ENCODE measurements at regions not wholly inside any gene's neighbourhood (a gene's known extent, or its start where the extent isn't known, plus 50 kb on each side); places are given as distances from the start of the nearest gene placed in this dataset.
"Not testable (repeated sequence)": the region's sequence is repeated elsewhere in the genome, so short reads cannot be mapped to it uniquely, and the experiment has no call there.

DNA sequence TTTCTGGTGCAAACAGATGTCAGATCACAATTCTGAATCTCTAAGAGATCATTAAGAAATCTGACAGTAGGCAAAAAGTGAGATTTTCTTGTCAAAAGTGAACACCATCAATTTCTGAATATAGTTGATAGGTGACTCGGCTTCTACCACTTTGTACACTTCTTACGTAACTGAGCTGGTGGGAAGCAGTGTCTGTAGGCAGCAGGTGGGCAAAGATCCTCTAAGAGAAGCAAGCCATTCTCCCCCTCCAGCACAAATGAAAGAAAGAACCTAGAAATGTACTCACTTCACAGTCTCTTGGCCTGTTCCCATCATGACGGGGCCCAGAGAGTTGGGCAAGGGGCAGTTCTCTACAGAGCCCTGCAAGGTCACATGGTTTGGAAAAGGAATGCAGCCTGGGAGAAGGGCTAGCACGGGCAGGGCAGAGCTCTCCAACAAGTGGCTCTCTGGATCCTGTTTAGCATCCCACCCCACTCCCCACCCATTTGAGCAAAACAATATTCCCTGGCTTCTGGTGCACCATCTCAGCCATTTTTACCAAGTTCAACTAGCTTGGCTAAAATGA lies 412.6 kb downstream of the LTN1 start:
- DNase-seq = no peak

DNA sequence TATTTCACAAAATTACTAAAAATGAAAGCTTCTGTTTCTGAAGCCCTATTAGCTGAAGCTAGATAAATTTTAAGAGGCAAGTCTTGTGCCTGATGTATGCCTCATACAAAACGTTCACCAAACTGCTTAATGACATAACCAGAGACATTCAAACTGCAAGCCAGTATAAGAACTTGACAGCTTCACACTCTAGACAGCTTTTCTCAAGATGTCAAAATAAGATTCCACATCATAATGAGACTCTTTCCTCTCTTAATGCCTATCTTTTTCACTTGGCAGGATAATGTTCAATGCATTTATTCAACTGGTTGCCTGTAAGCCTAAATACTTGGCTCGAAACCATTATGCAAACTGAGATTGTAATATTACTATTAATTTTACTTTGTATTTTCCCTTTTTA lies 424.0 kb downstream of the LTN1 start:
- DNase-seq = no peak

DNA sequence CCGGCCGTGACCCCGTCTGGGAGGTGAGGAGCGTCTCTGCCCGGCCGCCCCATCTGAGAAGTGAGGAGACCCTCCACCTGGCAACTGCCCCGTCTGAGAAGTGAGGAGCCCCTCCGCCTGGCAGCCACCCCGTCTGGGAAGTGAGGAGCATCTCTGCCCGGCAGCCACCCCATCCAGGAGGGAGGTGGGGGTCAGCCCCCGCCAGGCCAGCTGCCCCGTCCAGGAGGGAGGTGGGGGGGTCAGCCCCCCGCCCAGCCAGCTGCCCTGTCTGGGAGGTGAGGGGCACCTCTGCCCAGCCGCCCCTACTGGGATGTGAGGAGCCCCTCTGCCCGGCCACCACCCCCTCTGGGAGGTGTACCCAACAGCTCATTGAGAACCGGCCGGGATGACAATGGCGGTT lies 428.7 kb downstream of the LTN1 start:
- not testable (repeated sequence) for DNase-seq

DNA sequence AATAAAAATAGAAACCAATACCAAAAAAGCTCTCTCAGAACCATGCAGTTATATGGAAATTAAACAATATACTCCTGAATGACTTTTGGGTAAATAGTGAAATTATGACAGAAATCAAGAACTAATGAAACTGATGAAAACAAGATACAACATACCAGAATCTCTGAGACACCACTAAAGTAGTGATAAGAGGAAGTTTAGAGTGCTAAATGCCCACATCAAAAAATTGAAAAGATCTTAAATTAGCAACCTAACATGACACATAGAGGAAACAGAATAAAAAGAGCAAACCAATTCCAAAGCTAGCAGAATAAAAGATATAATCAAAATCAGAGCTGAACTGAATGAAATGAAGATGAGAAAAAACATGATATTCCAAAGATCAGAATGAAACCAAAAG lies 430.9 kb downstream of the LTN1 start:
- DNase-seq = no peak

DNA sequence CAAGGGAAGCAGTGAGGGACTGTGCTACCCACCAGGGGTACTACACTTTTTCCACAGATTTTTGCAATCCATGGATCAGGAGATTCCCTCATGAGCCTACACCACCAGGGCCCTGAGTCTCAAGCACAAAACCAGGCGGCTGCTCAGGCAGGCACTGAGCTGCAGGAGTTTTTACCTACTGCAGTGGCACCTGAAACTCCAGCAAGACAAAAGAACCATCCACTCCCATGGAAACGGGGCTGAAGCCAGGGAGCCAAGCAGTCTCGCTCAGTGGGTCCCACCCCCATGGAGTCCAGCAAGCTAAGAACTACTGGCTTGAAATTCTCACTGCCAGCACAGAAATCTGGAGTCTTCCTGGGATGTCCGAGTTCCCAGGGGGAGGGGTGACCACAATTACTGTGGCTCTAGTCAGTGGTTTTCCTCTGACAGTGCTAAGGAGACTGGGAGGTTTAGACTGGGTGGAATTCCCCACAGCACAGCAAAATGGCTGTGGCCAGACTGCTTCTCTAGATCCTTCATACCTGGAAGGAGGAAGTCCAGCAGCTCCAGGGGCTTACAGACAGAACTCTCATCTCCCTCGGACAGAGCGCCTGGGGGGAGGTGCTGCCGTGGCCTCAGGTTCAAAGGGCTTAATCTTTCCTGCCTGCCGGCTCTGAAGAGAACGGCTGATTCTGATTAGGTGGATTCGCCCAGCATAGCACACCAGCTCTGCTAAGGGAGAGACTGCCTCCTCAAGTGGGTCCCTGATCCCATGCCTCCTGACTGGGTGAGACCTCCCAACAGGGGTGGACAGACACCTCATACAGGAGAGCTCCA lies 437.8 kb downstream of the LTN1 start:
- no peak for DNase-seq

DNA sequence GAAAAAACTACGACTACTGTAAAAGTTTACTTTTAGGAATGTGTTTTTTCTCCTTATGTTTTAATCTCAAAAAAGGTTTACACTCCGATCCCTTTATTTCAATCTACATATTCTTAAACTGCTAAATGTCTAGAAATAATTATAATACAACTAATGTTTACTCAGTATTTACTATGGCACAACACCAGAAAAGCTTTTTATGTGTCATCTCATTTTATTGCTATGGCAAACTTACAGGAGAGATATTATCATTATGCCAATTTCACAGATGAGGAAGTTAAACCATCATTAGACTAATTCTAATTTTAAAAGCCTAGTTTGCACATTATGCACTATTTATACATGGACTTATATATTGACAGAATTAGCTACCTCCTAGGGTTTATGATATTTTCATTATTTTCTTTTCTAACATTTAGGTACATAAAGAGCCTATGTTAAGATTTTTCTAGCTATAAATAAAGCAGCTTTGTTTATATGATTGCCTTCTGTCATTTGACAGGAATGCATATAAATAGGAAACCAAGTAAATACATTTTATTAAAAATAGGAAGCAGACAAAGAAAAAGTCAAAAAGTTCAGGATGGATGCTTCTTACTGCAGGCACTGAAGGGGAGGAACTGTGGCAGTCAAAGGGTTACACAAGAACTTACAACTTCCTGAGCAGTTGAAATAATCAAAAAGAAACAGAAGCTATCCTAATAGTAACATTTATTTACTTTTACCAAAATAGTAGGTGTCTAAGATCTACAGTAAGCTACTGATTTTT lies 442.4 kb downstream of the LTN1 start:
- DNase-seq = no peak

DNA sequence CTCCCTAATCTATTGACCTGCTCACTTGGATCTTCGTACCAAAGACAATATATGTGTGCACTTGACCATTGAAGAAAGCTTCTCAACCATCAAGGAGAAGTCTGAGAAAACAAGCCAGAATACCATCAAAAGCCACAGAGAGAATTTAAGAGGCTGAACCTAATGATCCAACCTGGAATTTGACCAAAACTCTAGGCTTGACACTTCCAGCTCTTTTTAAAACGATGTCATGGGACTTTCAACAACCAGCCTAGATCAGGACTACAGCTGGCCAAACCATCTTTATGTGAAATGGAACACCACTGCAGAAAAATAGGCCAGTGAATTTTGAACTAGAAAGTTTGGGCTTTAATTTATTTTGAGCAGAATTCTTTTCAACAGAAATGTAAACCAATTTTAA lies 444.4 kb downstream of the LTN1 start:
- DNase-seq = no peak

DNA sequence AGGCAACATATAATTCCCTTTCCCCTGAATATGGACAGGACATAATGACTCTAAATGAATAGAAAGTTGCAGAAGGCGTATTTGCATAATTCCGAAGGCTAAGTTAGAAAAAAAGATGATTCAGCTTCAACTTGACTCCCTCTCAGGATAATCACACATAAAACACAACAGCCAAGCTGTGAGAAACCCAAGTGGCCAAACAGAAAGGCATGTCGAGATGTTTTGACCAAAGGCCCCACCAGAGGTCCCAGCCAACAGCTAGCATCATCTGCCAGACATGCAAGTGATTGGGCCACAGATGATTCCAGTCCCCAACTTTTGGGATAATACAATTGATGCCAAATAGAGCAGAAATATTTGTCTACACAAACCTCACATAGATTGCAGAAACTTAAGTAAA lies 444.9 kb downstream of the LTN1 start:
- DNase-seq = no peak

DNA sequence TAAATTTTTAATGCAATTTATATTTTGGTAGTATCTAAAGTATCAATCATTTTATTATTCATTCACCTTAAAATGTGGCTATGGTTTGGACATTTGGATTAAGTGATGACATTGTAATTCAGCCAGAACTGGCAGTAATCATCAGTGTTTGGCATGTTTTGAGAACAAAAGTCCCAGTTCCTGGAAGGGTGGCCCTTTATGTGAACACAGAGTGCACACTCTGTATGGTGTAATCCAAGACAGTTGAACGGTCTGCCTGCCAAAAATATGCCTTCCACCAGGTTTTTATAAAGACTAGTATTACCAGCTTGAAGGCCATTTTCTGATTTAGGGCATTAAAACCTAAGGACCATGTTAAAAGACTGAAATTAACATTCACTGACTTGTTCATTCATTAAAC lies 448.7 kb downstream of the LTN1 start:
- no peak for DNase-seq

DNA sequence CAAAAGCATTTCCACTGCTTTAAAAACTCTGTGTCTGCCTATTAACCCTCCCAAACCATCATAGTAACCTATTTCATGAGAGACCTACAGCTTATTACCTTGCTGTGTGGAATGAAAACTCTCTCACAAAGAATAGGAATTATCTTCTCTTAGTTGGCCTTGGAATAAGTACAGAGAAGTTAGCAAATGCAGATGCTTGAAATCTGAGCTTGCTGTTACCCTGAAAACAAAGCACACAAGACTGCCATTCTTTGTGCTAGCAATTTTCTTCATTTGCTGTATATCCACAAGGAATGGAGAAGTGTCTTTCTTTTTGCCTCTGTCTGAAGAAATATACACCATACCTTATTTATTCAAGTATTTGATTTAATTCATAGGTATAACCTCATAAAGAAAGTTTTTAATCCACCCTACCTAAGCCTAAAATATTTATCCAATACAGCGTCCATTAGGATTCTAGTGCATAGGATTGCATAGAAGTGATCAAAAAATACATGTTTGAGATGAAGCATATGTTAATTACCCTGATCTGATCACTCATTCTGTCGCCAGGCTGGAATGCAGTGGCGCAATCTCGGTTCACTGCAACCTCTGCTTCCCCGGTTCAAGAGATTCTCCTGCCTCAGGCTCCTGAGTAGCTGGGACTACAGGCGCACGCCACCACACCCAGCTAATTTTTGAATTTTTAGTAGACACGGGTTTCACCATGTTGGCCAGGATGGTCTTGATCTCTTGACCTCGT lies 451.1 kb downstream of the LTN1 start:
- no peak for DNase-seq

DNA sequence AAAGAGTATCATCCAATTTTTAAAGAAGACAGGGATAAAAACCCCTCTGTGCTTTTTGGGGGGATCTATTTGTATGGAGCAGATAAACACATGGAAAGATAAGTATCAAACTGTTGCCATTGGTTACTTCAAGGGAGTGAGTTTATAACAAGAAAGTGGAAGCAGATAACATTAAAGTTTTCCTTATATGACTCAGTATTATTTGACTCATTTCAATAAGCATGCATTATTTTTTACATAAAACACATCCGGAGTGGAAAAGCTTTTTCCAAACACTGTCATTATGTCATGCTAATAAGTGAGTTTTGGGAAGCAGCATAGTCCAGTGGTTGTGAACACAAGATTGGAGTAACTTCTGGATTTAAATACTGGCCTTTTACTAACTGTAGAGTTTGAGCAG lies 452.2 kb downstream of the LTN1 start:
- no peak for DNase-seq

DNA sequence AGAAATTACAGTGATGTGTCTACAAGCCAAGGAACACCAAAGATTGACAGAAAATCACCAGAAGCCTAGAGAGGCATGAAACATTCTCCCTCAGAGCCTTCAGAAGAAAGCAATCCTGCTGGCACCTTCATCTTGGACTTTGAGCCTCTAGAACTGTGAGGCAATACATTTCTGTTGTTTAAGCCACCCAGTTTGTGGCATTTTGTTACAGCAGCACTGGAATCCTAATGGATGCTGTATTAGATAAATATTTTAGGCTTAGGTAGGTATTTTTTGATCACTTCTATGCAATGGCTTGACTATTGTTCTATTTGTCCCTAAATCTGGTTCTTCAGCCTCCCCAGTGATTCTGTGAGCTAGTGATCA lies 453.1 kb downstream of the LTN1 start:
- no peak for DNase-seq

DNA sequence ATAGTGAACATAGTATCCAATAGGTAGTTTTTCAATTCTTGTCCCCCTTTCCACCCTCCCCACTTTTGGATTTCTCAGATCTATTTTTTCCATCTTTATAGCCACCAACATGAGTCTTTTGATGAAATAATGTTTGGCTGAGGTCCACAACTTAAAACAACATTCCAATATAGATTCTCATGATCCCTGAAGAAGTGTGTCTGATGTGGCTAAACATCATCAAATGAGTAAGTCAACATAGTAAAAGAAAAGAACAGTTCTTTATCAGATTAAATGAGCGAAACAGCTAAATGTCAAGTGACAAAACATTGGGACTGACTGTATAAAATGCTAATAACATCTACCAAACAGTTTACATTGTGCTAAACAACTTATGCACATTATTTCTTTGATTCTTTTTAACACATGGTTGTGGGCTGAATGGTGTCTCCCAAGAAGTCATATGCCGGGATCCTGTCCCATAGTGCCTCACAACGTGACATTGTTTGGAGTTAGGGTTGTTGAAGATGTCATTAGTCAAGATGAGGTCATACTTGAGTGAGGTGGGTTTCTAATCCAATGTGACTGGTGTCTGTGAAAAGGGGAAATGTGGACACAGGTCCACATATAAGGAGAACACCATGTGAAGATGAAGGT lies 453.6 kb downstream of the LTN1 start:
- no peak for DNase-seq

DNA sequence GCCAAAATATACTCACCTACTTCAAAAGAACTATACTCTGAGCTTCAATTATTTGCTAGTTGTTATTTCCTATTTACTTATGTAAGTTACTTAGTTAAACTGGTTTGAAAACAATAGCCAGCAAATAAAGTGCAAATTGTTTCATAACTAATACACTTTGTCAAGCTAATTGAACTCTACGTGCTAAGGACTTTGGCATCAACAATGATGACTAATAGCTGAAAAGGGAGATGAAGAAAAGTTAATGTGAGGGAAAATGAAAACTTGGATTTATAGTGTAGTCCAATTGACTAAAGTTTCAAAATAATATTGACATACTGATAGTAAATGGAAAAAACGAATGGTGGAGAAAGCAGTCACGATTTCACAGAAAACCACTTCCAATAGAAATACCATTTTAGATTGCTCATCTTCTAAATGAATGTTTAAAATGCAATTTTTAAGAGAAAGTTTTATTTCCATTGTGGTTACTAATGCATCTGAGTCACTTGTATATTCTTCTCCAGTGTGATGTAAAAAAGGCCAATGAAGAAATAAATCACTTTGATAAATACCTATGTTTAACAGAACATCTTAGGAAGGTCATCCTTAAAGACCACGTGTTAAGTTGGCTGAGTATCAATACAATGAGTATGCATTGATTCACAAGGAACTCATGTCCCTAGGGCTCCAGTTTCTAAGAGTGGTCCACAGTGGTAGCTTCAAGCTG lies 455.2 kb downstream of the LTN1 start:
- DNase-seq = no peak

DNA sequence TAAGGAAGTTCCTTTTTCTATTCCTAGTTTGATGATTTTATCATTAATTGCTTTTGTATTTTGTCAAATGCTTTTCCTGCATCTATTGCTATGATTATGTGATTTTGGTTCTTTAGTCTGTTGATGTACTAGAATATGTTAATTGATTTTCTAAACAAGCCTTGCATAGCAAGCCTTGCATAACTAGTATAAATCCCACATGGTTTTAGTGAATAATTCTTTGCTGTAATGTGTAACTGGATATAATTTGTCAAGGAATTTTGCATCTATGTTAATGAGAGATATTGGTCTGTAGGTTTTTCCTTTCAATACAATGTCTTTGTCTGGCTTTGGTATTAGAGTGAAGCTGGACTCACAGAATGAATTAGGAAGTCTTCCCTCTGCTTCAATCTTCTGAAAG lies 460.2 kb downstream of the LTN1 start:
- no peak for DNase-seq

DNA sequence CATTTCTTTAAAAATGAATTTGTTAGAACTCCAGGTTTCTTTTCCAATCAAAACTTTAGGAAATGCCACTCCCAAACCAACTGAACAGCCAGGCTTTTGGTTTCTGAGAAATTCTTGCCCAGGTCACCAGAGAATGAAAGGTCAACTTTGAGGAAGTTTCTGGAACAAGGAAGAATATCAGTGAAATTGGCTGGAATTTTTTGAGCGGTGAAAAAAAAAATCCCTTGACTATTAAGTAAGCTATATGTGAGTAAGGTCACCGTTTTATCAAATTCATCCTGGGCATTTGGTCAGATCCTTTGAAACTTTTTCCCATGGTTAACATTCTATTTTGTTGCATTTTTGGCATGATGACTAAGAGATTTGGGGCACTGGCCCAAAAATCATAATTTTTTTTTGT lies 469.3 kb downstream of the LTN1 start:
- DNase-seq = no peak

DNA sequence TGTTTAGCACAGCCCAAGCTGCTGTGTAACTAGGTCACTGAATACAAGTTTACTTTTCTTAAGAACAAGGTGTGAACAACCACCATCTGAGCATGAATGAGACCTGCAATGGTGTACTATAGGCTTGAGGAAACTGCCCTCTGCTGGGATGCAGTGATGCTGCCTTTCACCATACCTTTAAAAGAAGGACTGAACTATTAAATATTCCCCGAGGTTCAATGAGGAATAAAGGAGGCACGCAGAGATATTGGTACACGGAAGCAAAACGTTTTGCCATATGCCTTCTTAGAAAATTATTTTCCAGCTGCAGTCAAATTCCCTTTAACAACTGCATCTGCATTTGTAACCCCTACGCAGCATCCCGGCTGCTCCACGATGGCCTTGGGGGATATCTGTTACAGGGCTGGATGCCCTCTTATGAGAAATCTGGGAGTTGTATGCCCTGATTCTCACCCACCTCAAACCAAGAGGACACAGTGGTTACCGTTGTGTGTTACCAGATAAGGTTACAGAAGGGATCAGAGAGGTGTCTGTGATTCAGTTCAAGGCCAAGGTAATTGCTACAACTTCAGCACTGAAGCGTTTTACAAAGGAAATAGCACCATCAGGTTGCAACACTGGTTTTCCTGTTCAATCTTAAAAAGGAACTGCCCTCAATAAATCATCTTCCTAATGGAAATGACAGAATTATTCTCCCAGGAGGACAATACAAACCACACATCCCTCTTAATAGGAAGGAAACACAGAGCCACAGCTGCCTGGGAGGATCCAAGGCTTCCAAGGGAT lies 470.5 kb downstream of the LTN1 start:
- no peak for DNase-seq

DNA sequence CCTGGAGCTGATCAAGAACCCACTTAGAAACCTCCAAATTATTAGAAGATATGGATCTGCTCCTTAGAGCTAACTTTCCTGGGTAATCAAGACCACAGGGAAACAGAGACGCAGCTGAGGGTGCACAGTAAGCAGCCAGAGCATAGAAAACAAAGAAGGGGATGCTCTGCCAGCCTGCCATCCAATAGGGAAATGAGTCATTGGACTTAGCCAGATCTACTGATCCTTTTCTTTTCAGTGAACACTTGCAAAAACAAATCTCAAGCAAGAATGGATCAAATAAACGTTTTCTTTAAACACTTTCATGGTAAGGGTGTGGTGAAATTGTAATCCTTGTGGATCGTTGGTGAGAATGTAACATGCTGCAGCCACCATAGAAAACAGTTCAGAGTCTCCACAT lies 474.0 kb downstream of the LTN1 start:
- no peak for DNase-seq

DNA sequence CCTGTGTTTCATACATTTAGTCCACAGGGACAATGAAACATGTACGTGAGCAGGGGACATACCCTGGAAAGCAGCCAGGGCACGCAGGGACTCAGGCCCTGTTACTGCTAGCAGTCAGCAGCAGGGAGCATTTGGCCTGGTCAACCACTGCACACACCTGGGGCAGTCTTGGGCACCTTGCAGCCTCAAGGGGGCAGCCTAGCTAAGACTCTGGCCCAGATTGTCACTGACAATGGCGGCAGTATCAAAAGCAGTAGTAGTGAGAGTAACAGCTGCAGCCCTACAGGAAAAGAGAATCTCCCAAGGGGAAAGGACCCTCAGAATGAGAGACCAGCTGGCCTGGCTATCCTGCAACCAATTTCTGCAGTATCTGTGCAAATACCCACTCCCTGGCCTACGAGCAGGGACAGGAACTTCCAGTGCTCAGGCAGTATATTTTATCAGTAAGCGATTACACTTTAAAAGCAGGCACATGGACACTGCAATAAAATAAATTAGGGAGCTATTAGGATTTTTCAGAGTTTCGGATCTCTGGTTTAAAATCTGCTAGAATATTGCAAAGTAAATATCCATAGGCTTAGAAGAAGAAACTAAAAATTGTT lies 475.6 kb downstream of the LTN1 start:
- DNase-seq = peak; percentile 35 to 50

DNA sequence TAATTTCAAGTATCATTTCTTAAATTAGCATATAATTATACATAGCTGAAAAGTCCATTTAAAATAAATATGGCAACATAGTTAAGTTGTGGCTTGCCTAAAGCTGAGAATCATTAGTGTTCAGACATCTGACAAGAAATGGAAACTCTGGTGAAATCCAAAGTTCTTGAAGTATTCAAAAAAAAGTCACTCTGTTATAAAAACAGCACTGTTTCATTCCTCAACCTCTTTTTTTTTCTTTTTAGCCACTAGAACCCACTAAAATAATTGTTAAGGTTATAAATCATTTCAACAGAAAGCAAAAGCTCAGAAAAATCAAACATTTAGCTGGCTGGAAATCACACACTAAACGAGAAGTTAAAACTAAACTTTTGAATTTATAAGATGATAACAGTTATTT lies 476.7 kb downstream of the LTN1 start:
- no peak for DNase-seq

DNA sequence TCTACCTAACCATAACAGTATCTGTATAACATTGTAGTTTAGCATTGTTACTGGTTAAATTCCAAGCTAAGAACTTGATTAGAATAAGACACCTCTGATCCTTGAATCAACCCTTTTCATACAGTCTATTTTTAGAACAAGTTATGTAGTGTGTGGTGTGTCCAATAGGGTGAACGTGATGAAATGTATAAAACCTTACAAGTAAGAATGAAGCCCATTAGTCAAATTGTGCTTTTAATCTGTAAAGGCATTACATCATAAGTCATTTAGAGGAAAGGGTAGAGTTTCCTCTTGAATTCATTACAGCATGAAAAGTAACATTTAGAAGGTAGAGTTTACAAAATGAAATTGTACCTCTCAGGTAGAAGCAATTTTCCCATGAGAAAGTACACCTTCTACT lies 479.2 kb downstream of the LTN1 start:
- no peak for DNase-seq
